Breast epithelium (tissue), 4 donors: ENCODE measurements at regions not wholly inside any gene's neighbourhood (a gene's known extent, or its start where the extent isn't known, plus 50 kb on each side); places are given as distances from the start of the nearest gene placed in this dataset.
"Not testable (repeated sequence)": the region's sequence is repeated elsewhere in the genome, so short reads cannot be mapped to it uniquely, and the experiment has no call there.

ENCODE experiments used
- DNase-seq, 2 donors: peaks; one replicate each; pipeline ENCODE4 v3.0.0-alpha.2; 2019; ENCODE audit warnings: low spot score in 2 of 2
- H3K27ac ChIP-seq, 2 donors: fragments of 200-600 bp; sonication (generic) in 1 of 2; one replicate each; pipeline ENCODE4 v1.5.1; 2016 to 2019; ENCODE audit warnings: mild to moderate bottlenecking in 1 of 2
- H3K27me3 ChIP-seq, 2 donors: fragments of 200-600 bp; sonication (generic) in 1 of 2; one replicate each; pipeline versions ENCODE4 v1.5.1 to v1.6.0; 2017 to 2019; ENCODE audit warnings: control low read depth in 1 of 2, mild to moderate bottlenecking in 1 of 2
- H3K36me3 ChIP-seq: fragments of 200-600 bp; one replicate; pipeline ENCODE4 v1.5.1; 2019
- H3K4me1 ChIP-seq, 2 donors: fragments of 200-600 bp; sonication (generic); one replicate each; pipeline ENCODE4 v1.5.1; 2016 to 2019; ENCODE audit warnings: control low read depth in 1 of 2
- H3K4me3 ChIP-seq, 3 donors: fragments of 200-600 bp; sonication (generic); 1 replicate in 2 of 3; 2 replicates in 1 of 3; pipeline ENCODE4 v1.5.1; 2016 to 2019; ENCODE audit warnings: mild to moderate bottlenecking in 3 of 3, moderate library complexity in 2 of 3
- H3K9me3 ChIP-seq, 2 donors: fragments of 200-600 bp; sonication (generic) in 1 of 2; one replicate each; pipeline ENCODE4 v1.5.1; 2016 to 2019; ENCODE audit warnings: control low read depth in 1 of 2
- POLR2A ChIP-seq: fragments of 450-650 bp; IDR thresholded peaks from one replicate; pipeline ENCODE4 v1.6.1; 2016; ENCODE audit warnings: antibody characterized with exemption, mild to moderate bottlenecking, moderate library complexity
- POLR2AphosphoS5 ChIP-seq, 3 donors: sonication (generic); formaldehyde crosslinking; IDR thresholded peaks; one replicate each; pipeline ENCODE4 v1.6.1; 2017; ENCODE audit warnings: antibody characterized with exemption in 3 of 3
- intact Hi-C: fragments of 100-400 bp; cut with DNase I; formaldehyde crosslinking; loops from one replicate; pipeline ENCODE4 v1.15.1; 2023; ENCODE audit warnings: low total_unique reads
- TF ChIP-seq, protein P1 (sequence below), 3 donors: fragments of 450-650 bp; IDR thresholded peaks; one replicate each; pipeline ENCODE4 v1.5.1; 2016 to 2017; ENCODE audit warnings: antibody characterized with exemption in 3 of 3, mild to moderate bottlenecking in 3 of 3, moderate library complexity in 3 of 3

DNA sequence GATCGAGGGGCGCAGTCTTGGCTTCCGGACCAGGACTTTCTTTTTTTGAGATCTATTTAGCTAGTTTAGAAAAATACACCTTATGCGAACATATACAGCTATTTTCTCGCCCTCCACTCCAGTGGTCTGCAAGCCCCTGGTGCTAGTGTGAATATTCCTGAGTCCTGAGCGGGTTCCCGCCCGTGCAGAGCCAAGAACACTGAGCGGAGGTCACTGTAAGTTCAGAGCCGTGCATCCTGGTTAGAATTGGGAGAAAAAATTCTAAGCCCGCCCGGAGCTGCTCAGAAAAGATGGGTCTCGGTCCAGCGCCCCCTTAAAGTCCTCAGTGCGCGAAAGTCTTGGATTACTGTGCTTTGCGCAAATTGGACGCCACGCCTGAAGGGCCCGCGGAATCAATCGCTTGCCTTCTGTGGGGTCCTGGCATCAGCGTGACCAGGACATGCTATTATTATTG, 117.7 kb downstream of the KCNRG start:
- Histone ChIP-seq H3K27ac (no peak overlapping the region), H3K4me1 (peaks cover 0 to 6% of the 10 kb centered on the region in 2 donors), H3K4me3 (no peak overlapping the region), H3K36me3 (no peaks in the 10 kb centered on the region), H3K27me3 (peaks cover 2 to 53% of the 10 kb centered on the region in 2 donors), H3K9me3 (no peaks in the 10 kb centered on the region)
- no peak for TF ChIP-seq POLR2A
- no peak for TF ChIP-seq POLR2AphosphoS5 (IDR thresholded peaks at IDR 0.05)
- TF ChIP-seq, protein P1, sequence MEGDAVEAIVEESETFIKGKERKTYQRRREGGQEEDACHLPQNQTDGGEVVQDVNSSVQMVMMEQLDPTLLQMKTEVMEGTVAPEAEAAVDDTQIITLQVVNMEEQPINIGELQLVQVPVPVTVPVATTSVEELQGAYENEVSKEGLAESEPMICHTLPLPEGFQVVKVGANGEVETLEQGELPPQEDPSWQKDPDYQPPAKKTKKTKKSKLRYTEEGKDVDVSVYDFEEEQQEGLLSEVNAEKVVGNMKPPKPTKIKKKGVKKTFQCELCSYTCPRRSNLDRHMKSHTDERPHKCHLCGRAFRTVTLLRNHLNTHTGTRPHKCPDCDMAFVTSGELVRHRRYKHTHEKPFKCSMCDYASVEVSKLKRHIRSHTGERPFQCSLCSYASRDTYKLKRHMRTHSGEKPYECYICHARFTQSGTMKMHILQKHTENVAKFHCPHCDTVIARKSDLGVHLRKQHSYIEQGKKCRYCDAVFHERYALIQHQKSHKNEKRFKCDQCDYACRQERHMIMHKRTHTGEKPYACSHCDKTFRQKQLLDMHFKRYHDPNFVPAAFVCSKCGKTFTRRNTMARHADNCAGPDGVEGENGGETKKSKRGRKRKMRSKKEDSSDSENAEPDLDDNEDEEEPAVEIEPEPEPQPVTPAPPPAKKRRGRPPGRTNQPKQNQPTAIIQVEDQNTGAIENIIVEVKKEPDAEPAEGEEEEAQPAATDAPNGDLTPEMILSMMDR (IDR thresholded peaks at IDR 0.05), result no peak
- DNase-seq, result no peak
- intact Hi-C loops, result no loop called here

- H3K36me3 ChIP-seq, result no peaks in the 10 kb centered on the region
- peaks cover 0 to 6% of the 10 kb centered on the region in 2 donors for H3K4me1 ChIP-seq
- H3K9me3 ChIP-seq, result no peaks in the 10 kb centered on the region
- H3K27me3 ChIP-seq, result peaks cover 2 to 47% of the 10 kb centered on the region in 2 donors
- DNase-seq, result no peak
- no peak overlapping the region for H3K27ac ChIP-seq
- intact Hi-C loops, result no loop called here
- no peak for TF ChIP-seq POLR2AphosphoS5 (IDR thresholded peaks at IDR 0.05)
- TF ChIP-seq, protein P1 (IDR thresholded peaks at IDR 0.05), result no peak
- no peak for TF ChIP-seq POLR2A
- H3K4me3 ChIP-seq, result no peak overlapping the region
Measured at GRCh38 chr13:50133358-50133953, 118.2 kb downstream of the KCNRG start.

DNA sequence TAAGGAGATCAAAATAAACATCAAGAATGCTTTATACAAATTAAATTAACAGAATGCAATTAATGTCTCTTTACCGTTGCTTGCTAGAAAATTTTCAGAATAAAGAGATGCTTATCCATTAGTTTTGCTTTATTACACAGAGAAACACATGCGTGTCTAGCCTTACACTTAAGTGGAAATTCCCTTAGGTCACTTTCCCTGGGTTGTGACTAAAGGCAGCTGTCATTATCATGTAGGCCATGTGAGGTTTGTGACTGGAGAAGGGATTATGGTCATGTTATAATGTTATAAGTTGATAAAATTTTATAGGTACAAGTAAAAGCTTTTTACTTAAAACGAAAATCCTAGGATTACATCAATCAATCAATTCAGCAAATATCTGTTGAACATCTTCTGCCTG, 121.0 kb downstream of the KCNRG start:
- intact Hi-C loops, result loop anchor here (5.0 kb wide), 1 partner anchor 829 kb away; no protein-coding TSS in a partner anchor
- DNase-seq, result no peak
- Histone ChIP-seq H3K4me1 (no peaks in the 10 kb centered on the region), H3K27me3 (peaks cover 2 to 21% of the 10 kb centered on the region in 2 donors), H3K4me3 (no peak overlapping the region), H3K9me3 (no peaks in the 10 kb centered on the region), H3K36me3 (no peaks in the 10 kb centered on the region), H3K27ac (no peak overlapping the region)
- TF ChIP-seq POLR2A (no peak), POLR2AphosphoS5 (IDR thresholded peaks at IDR 0.05) (no peak)

DNA sequence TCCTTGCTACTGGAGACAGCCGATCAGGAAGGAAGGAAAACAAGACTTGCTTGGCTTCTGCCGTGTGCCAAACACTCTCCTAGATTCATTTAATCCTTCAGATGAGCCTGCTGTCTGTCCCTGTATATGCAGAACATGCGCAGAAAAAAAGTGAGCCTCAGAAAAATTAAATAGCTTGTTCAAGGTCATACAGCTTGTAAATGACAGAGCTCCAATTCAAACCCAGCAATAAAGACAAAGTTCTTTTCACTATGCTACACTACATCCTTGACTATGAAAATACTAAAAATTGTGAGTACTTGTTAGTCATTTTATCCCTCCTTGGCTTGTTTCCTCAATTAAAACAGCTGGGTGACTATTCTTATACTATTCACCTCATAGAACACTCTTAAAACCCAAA, 121.4 kb downstream of the KCNRG start:
- Histone ChIP-seq H3K27ac (no peak overlapping the region), H3K4me3 (no peak overlapping the region), H3K9me3 (no peaks in the 10 kb centered on the region), H3K27me3 (peaks cover 2 to 17% of the 10 kb centered on the region in 2 donors), H3K36me3 (no peaks in the 10 kb centered on the region), H3K4me1 (no peaks in the 10 kb centered on the region)
- intact Hi-C loops, result loop anchor here (5.0 kb wide), 1 partner anchor 829 kb away; no protein-coding TSS in a partner anchor
- TF ChIP-seq, protein P1 (IDR thresholded peaks at IDR 0.05), result no peak
- TF ChIP-seq POLR2AphosphoS5 (IDR thresholded peaks at IDR 0.05) (no peak), POLR2A (no peak)
- no peak for DNase-seq

GRCh38 chr13:50139435-50139934, 124.2 kb downstream of the KCNRG start:
- intact Hi-C loops, result loop anchor here (5.0 kb wide), 1 partner anchor 832 kb away; no protein-coding TSS in a partner anchor
- not testable (repeated sequence) for H3K9me3 ChIP-seq, DNase-seq

DNA sequence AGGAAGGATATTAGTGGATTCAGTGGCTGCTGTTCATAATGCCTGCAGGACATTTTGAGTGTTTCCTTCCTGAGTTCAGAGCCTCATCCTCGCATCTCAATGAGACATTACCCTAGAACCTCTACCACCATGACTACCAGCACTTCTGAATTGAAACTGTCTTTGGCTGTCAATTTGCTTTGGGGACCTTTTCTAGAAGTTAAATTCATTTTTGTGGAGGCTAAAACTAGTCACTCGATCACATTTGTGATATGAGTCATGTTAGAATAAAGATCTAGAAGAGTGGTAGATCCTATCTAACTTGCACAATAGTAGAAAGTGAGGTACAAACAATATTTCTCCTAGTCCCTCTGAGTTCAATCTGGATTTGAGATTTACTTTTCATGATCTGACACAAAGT, 124.9 kb downstream of the KCNRG start:
- intact Hi-C loops, result no loop called here
- no peaks in the 10 kb centered on the region for H3K36me3 ChIP-seq
- no peak overlapping the region for H3K4me3 ChIP-seq
- no peak for DNase-seq
- H3K4me1 ChIP-seq, result no peaks in the 10 kb centered on the region
- no peaks in the 10 kb centered on the region for H3K9me3 ChIP-seq
- H3K27me3 ChIP-seq, result no peaks in the 10 kb centered on the region
- TF ChIP-seq, protein P1 (IDR thresholded peaks at IDR 0.05), result no peak
- TF ChIP-seq POLR2AphosphoS5 (IDR thresholded peaks at IDR 0.05) (no peak), POLR2A (no peak)
- H3K27ac ChIP-seq, result no peak overlapping the region

More at GRCh38 chr13:50139435-50139934, 124.2 kb downstream of the KCNRG start:
- not testable (repeated sequence) for H3K27me3 ChIP-seq, H3K27ac ChIP-seq, H3K4me3 ChIP-seq, H3K4me1 ChIP-seq, H3K36me3 ChIP-seq
